IPS DF 4.7 (cell line): ENCODE measurements at regions not wholly inside any gene's neighbourhood (a gene's known extent, or its start where the extent isn't known, plus 50 kb on each side); places are given as distances from the start of the nearest gene placed in this dataset.
"Not testable (repeated sequence)": the region's sequence is repeated elsewhere in the genome, so short reads cannot be mapped to it uniquely, and the experiment has no call there.

Source experiments
- DNase-seq: peaks from one replicate; pipeline ENCODE4 v3.0.0-alpha.2; 2013; ENCODE audit warnings: low spot score; ENCODE audit errors: extremely low read depth

DNA sequence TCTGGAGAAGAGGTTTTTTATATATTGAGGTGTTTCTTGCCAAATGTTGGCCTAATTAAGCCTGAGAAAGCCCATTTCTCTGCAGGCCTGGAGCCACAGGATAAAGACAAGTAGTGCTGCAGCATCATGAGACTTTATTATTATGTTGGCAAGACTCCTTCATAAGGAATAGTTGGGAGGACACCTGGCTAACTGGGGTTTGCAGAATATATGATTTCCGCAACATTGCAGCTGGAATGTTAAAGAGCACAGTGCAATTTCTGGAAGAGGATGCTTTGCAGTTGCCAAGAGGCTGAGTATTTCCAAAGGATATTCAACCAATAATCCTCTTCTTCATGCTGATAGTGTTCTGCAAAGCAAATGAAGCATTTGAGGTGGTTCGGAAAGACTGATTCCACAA is 1512.8 kb upstream of the LRRTM3 start:
- no peak for DNase-seq

DNA sequence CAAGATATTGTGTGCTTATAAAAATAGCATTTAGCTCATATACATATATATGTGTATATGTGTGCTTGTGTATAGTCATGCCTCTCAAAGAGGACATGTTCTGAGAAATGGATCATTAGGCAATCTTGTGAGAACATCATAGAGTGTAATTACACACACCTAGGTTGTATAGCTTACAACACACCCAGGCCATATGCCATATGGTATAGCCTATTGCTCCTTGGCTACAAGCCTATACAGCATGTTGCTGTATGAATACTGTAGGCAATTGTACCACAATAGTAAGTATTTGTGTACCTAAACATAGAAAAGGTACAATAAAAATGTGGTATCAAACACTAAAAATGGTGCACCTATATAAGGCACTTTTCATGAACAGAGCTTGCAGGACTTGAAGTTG is 1510.5 kb upstream of the LRRTM3 start:
- DNase-seq, result no peak

DNA sequence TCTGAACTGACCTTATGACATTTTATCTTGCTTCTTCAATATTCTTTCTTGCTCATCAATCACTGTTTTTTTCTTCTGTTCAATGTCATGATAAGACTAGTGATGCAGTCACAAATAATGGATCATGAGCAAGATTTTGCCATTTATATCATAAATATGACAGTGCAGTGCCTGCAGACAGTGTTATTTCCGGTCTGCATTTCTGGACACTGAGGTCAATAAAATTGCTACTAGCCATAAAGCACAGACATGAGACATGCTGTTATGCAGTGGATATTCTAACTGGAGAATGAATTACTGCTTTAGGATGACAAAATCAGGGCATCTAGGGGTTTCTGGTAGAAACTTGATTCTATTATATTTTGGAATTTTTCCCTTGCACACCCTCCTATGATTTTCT is 1509.7 kb upstream of the LRRTM3 start:
- DNase-seq, result no peak

DNA sequence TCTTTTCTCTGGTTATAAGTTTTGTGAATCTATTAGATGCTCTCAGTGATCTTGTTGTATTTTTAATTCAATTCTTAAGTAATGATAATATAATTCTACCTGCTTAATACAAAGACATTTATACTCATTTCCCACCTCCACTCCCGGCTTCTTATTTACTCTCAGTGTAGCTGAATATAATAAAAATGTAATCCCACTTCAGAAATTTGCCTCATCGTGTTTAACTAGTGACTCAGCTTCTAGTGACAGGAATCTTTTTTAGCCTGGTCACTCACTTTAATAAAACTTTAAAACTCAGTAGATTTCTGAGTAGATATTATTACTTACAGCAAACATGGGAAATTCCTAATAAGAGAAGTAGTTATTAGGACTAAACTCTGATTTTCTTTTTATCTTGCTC is 1506.2 kb upstream of the LRRTM3 start:
- no peak for DNase-seq

DNA sequence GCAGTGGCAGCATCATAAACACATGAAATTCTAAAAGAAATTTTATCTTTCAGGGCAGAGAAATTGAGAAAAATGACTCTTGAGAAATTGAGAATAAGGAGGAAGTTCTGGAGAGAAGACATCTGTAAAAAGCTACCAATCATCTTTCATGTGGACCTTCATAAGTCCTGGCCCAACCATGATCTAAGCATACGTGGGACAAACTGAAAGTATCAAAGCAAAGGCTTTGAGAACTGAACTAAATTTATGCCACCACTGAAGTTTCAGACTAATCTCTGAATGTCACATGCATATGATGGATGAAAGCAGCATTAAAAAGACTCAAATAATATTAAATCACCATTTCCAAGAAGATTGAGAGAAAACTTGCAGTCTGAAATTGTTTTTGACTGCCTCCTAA is 1502.8 kb upstream of the LRRTM3 start:
- no peak for DNase-seq

- not testable (repeated sequence) for DNase-seq
Measured at GRCh38 chr10:65429381-65429780, 1496.5 kb upstream of the LRRTM3 start.

GRCh38 chr10:65430979-65431378 is 1494.9 kb upstream of the LRRTM3 start:
- DNase-seq, result no peak

DNA sequence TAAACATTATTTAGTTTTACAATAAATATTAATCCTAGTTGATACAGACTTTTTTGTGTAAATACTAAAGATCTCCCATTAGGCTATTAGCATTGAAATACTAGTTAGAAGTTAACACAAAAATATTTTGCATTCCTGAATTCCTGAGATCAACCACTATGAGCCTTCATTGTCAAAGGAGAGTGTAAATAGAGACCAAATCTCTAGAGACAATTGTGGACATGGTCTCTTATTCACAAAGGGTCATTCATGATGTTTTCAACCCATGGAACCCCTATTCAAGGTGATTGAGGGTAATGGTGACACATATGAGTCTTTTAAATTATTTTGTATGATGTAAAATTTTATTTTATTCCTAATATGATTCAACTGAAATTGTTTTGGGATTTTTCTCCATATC is 1454.8 kb upstream of the LRRTM3 start:
- no peak for DNase-seq

- no peak for DNase-seq
Measured at GRCh38 chr10:65482848-65483247, 1443.0 kb upstream of the LRRTM3 start.

- DNase-seq, result no peak
Measured at GRCh38 chr10:65491799-65492198, 1434.0 kb upstream of the LRRTM3 start.

- no peak for DNase-seq
Measured at GRCh38 chr10:65496541-65496940, 1429.3 kb upstream of the LRRTM3 start.

- no peak for DNase-seq
Measured at GRCh38 chr10:65497837-65498236, 1428.0 kb upstream of the LRRTM3 start.

DNA sequence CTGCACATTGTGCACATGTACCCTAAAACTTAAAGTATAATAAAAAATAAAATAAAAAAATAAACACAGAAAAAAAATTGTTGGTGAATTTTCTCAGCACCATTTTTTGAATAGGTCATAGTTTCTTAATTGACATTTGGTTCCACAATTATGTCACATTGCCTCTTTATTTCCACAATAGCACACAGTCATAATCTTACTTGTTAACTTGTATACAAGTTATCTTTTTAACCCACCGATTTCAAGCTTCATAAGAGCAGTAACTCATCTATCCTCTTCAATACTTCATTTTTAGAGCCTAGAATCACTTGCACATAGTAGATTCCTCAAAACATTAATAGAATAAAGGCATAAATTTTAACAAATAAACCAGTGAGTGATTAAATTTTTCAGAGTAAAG is 1425.1 kb upstream of the LRRTM3 start:
- DNase-seq, result no peak

GRCh38 chr10:65501259-65501658 is 1424.6 kb upstream of the LRRTM3 start:
- DNase-seq, result no peak

DNA sequence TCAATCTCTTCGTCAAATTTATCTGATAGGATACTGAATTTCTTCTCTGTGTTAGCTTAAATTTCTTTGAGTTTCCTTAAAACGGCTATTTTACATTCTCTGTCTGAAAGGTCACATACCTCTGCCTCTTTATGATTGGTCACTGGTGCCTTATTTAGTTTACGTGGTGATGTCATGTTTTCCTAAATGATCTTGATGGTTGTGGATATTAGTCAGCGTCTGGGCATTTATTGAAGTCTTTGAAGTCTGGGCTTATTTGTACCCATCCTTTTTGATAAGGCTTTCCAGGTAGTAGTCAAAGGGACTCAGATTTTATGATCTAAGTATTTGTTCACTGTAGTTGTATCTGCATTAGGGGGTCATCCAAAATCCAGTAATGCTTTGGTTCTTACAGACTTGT is 1407.5 kb upstream of the LRRTM3 start:
- no peak for DNase-seq

DNA sequence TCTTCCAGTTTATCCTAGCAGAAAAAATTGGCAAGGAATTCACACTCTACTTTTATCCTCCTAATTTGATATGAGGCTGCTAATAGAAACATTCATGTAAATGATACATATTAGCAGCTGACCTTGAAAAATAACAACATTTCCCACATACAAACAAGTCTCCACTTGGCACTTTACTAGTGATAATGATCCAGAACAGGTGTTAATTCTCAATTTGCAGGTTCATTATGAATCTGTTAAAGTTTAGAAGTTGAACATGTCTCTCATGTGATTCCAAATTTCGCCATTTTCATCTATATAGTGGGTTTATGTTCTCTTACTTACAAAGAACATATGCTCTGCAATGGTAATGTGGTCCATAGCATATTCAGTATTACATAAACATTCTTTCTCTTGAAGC is 1396.8 kb upstream of the LRRTM3 start:
- no peak for DNase-seq

GRCh38 chr10:65531545-65531944 is 1394.3 kb upstream of the LRRTM3 start:
- no peak for DNase-seq

GRCh38 chr10:65534771-65535170 is 1391.1 kb upstream of the LRRTM3 start:
- DNase-seq, result no peak

DNA sequence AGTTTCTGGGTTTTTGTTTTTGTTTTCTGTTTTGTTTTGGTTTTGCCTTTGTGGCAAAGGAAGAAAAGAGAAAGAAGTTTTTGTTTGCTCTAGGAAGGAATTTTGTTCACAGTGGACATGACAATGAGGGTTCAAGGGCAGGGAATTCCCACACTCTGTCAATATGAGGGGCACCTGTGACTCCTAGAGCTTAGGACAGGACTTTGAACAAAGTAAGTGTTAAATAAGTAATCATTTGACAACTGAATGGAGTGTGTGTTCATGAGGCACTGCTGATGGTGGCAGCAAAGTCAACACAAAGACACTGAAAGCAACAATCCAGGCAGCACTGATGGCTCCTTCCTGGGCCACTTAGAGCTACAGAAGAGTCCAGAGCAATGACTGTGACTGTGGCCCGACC is 1381.1 kb upstream of the LRRTM3 start:
- DNase-seq, result no peak

- DNase-seq, result no peak
Measured at GRCh38 chr10:65548001-65548400, 1377.8 kb upstream of the LRRTM3 start.

- DNase-seq, result no peak
Measured at GRCh38 chr10:65550761-65551160, 1375.1 kb upstream of the LRRTM3 start.

DNA sequence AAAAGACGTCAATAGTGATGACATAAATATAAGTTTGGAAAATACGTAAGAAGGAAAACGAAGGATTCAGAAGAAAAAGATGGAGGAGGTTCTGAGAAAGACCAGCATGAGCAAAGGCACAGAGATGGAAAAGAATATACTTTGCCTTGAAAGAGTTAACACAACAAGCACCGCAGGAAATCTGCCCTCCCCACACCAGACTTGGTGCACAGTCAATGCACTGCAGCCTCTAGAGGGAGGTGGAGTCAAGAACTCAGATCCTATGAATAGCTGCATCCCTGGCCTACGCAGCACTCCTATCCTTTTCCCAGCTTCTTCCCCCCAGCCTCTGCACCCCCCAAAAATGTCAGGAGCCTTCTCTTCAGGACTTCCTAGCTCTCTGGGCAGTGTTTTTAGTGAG is 1370.6 kb upstream of the LRRTM3 start:
- no peak for DNase-seq

DNA sequence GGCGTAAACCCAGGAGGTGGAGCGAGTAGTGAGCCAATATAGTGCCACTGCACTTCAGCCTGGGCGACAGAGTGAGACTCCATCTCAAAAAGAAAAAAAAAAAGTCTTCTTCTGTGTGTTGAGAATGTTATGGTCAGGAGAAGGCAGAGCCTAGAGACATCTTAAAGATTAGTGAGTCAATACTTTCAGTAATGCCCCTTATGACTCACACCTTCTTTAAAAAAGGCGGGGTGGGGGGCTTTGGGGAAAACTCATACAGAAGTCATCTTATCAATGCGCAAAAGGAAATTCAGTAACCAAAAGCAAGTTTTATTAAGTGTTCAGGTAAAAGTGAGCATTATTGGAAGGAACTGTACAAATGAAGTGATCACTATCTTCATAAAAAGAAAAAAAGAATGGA is 1369.8 kb upstream of the LRRTM3 start:
- no peak for DNase-seq

GRCh38 chr10:65559369-65559768 is 1366.5 kb upstream of the LRRTM3 start:
- no peak for DNase-seq

GRCh38 chr10:65565246-65565645 is 1360.6 kb upstream of the LRRTM3 start:
- DNase-seq, result no peak
